ENCODE measurements at regions not wholly inside any gene's neighbourhood (a gene's known extent, or its start where the extent isn't known, plus 50 kb on each side); places are given as distances from the start of the nearest gene placed in this dataset.

GRCh38 chr16:51407921-51408320 is 256.9 kb upstream of the SALL1 start:
- DNase-seq: no peak

- DNase-seq: no peak
These were observed 256.1 kb upstream of the SALL1 start for GRCh38 chr16:51407199-51407598.

DNA sequence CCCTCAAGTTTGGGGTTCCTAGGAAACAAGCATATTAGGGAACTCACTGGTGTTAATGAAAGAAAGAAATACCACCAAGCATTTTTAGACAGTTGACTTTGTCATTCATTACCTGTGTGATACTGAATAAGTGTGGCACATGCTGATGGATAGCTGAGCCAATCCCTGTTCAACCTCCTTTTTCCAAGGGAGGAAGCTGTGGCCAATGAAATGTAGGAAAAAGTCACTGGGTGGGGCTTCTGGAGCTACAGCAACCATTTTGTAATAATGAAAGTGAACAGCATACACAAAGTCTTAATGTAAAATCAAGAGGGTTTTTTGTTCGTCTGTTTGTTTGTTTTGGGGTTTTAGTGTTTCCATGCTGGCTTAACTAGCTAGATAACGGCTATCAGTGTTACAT is 254.3 kb upstream of the SALL1 start:
- DNase-seq: no peak

- no peak for DNase-seq
These were observed 253.3 kb upstream of the SALL1 start for GRCh38 chr16:51404386-51404785.

GRCh38 chr16:51402785-51403184 is 251.7 kb upstream of the SALL1 start:
- no peak for DNase-seq

DNA sequence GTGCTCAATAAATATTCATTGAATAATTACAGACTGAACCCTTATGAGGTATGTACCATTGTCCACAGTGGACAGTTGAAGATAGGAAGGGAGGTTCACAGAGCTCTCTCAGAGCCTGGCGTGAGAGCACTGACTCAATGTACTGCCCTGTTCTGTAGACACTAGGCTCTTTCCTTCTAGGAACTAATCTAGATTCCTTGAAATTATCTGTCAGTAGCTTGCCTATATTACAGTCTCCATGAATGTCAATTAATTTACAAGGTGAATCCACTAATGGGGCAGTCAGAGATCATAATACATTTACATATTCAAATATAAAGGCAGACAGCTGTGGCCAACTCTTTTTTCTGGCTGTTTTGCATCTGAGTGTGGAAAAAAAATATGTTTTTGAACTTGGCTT is 251.2 kb upstream of the SALL1 start:
- DNase-seq: no peak

DNA sequence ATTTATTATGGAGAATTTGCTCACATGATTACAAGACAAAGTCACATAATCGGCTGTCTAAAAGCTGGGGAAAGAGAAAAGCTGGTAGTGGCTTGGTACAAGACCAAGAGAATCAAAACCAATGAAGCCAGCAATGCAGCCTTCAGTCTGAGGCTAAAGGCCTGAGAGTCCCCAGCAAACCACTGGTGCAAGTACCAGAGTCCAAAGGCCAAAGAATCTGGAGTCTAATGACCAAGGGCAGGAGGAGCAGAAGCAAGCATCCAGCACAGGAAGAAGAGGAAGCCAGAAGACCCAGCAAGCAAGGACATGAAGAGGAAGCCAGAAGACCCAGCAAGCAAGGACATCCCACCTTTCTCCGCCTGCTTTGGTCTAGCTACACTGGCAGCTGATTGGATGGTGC is 250.6 kb upstream of the SALL1 start:
- no peak for DNase-seq

DNA sequence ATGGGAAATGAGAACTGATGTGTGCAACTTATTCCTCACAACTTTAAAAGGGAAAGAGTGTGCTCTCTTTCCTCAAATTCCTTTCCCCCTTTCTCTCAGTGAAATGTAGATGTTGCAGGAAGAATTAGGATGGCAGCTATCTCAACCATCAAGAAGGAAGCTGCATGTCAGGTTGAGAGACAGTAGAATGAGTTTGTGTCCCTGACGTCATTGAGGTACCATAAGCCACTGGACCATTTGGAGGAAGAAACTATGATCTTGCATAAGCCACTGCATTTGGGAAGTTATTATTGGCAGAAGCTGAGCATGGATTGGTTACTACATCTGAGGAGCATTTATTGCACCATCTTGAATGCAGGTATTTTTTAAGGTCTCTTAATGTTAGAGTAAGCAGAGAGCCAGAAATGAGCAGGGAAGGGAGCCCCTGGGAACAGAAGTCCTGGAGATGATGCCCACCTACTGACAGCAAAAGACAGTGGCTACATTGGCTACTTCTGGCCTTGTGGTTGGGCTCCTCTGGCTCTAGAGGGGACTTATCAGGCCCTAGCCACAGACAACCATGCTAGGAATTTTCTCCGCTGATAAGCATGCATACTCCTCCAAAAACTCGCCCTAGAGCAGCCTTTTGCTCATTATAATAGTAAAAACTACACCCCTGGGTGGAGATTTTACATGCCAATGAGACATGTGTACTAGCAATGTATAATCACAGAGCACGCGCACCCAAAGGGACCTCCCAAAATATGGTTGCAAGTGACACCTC is 249.0 kb upstream of the SALL1 start:
- DNase-seq: no peak

GRCh38 chr16:51394421-51394820 is 243.4 kb upstream of the SALL1 start:
- DNase-seq: no peak

DNA sequence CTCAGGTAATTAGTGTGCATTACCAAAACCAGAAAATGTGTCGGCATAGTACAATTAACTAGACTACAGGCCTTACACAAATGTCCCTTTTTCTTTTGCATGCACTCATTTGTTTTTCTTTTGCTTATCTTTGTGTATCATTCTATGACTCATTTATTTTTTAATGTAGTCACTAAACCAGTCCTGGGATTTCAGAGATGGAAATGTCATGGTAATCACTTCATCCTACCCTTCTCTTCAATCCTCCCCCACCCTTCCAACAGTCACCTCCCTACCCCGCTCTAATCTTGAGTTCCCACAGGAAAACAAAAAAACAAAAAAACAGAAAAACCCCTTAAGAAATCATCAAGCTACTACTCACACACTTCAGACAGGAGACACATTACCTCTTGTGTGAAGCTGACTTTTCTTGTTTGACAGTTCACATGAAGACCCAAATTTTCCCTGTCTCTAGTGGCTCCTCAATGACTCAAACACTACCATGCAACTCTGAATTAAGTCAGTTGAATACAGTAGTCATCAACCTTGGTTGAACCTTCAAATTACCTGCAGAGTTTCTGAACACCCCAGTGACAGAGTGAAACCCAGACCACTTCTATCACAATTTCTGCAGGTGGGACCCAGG is 242.4 kb upstream of the SALL1 start:
- DNase-seq: no peak

GRCh38 chr16:51392521-51393187 is 241.6 kb upstream of the SALL1 start:
- DNase-seq: no peak

- no peak for DNase-seq
These were observed 240.9 kb upstream of the SALL1 start for GRCh38 chr16:51391798-51392511.

GRCh38 chr16:51390877-51391276 is 239.8 kb upstream of the SALL1 start:
- DNase-seq: no peak

DNA sequence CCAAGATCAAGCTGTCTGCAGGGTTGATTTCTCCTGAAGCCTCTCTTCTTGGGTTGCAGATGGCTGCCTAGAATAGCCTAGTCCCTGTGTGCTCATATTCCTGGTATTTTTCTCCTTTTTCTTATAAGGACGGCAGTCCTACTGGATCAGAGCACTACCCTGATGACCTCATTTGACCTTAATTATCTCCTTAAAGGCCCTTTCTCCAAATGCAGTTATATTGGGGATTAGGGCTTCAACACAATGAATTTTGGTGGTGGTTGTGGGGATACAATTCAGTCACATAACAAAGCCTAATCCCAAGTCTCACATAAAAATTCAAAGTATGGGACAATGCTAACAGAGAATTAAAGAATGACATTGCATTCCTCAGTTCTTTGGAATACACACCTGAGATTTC is 238.8 kb upstream of the SALL1 start:
- DNase-seq: no peak

GRCh38 chr16:51388516-51388951 is 237.5 kb upstream of the SALL1 start:
- no peak for DNase-seq

DNA sequence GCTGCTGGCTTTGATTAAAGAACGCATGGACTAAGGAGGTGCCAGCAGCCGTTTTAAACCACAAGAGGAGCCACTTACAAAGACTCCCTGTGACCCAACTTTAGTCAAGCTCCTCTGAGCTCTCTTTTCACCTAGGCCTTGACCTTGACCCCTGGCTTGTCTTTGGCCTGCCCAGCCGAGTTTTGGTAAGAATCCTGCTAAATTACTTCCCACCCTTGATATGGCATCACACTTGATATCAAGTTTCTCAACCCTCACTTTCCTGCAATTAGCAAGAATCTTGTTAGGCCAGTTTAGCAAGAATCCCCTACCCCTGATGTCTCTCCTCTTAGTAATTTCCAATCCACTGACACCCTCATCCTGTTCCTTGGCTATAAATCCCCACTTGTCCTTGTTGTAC is 232.8 kb upstream of the SALL1 start:
- DNase-seq: no peak

DNA sequence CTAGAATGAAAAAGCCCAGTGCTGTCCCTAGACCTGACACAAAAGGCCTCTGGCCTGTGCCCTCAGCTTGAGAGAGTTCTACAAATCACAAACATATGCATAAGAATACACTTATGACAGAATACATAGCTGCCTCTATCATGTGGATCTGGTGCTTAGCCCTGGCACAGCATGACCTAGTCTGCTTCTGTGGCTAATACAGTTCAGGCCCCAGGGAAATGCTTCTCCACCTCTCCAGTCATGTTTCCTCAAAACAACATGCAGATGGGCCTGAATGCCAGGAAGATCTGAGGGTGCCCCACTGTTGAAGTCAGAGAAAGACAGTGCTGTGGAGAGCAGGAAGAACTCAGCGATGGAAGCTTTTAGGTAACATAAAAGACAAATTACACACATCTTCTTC is 231.9 kb upstream of the SALL1 start:
- DNase-seq: no peak

DNA sequence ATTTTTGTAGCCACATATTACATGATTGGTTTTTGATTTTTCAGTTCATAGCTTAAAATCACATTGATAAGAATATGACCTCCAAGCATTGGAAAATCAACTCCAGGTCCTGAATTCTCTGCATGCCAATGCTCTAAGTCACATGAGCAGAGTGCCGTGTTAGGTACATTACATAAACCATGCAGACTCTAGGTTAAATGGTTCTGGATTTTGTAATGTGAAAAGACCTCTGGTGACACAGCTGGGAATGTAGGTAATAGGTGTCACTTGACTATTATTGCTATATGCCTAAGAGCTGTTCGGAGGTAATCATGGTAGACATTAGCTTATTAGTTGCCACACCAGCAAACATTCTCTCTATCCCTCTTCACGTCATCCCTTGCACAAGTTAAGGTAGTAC is 231.1 kb upstream of the SALL1 start:
- DNase-seq: no peak

GRCh38 chr16:51376080-51376479 is 225.0 kb upstream of the SALL1 start:
- no peak for DNase-seq

DNA sequence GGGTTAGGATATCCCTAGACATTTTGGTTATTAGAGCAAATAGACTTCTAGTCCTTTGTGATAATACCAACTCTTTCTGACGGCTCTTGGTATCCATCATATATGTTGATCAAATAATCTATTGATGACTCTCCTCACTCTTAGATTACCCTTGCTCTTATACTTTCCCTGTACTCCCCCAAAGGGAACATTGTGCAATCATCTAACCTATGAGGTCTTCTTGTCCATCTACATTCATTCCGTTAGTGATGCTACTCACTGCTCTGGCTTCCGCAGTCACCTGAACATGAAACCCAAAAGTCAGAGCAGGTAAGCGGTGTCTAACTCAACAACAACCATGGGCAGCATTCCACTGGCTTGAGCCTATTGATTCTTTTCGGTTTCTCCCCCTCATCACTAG is 223.7 kb upstream of the SALL1 start:
- DNase-seq: no peak

- no peak for DNase-seq
These were observed 223.3 kb upstream of the SALL1 start for GRCh38 chr16:51374346-51374745.

- no peak for DNase-seq
These were observed 214.6 kb upstream of the SALL1 start for GRCh38 chr16:51365715-51366114.

DNA sequence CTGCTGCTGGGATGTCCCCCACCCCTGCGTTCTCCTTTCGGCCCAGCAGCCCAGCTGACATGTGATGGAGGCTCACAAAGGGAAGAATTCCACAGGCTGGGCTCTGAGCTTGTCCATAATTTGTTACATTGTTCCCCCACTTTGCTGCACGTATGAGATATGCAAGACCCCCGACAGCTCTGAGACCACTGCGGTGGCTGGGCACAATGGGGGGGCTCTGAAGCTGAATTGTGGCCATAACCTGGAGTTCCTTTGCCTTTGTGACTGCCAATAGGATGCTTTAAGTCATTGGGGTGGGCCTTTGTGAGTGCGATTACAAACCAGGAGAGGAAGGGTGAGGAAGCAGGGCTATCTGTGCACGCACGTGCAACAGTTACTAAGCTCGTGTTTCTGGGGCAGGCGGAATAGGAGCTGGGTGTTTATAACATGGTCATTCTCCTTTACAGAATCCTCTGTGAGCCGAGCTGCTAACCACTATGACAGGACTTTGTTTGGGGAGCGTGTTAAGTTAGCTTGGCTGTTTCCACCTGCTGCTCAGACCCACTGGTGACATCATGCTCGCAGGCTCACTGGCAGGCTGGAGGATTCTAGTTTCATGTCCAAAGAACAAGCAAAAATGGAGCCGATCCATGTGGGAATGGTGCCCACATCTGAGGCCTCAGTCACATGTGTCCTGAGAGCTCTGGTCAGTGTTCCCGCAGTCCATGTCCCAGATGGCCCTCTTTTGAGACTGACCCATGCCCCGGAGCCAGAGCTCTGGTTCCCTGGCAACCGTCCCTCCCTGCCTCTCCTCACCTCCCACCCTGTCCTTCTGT is 208.3 kb upstream of the SALL1 start:
- no peak for DNase-seq
